Thyroid gland (tissue), 4 donors: ENCODE measurements at regions not wholly inside any gene's neighbourhood (a gene's known extent, or its start where the extent isn't known, plus 50 kb on each side); places are given as distances from the start of the nearest gene placed in this dataset.
"Not testable (repeated sequence)": the region's sequence is repeated elsewhere in the genome, so short reads cannot be mapped to it uniquely, and the experiment has no call there.

Experiments
- DNase-seq, 2 donors: peaks; one replicate each; pipeline ENCODE4 v3.0.0-alpha.2; 2019
- H3K27ac ChIP-seq, 3 donors: fragments of 200-600 bp; sonication (generic); 1 replicate in 2 of 3; 2 replicates in 1 of 3; pipeline ENCODE4 v1.5.1; 2016 to 2019; ENCODE audit warnings: mild to moderate bottlenecking in 1 of 3, moderate library complexity in 1 of 3
- H3K27me3 ChIP-seq: fragments of 200-600 bp; sonication (generic); one replicate; pipeline ENCODE4 v1.5.1; 2019
- H3K36me3 ChIP-seq, 2 donors: fragments of 200-600 bp; sonication (generic); one replicate each; pipeline ENCODE4 v1.5.1; 2016 to 2019
- H3K4me1 ChIP-seq, 2 donors: fragments of 200-600 bp; sonication (generic); one replicate each; pipeline ENCODE4 v1.5.1; 2017 to 2019
- H3K4me3 ChIP-seq, 3 donors: fragments of 200-600 bp; sonication (generic); replicated peaks in 1 of 3; 1 replicate in 2 of 3; 2 replicates in 1 of 3; pipeline ENCODE4 v1.5.1; 2016; ENCODE audit warnings: mild to moderate bottlenecking in 1 of 3
- H3K9me3 ChIP-seq: fragments of 200-600 bp; sonication (generic); one replicate; pipeline ENCODE4 v1.5.1; 2017
- WGBS, 2 donors: methylation state at CpG; one replicate each; pipeline ENCODE4 v1.1.5; 2017; 5-methylcytosine and 5-hydroxymethylcytosine counted together
- intact Hi-C: fragments of 100-400 bp; cut with DNase I; formaldehyde crosslinking; loops from one replicate; pipeline ENCODE4 v1.15.1; 2023

DNA sequence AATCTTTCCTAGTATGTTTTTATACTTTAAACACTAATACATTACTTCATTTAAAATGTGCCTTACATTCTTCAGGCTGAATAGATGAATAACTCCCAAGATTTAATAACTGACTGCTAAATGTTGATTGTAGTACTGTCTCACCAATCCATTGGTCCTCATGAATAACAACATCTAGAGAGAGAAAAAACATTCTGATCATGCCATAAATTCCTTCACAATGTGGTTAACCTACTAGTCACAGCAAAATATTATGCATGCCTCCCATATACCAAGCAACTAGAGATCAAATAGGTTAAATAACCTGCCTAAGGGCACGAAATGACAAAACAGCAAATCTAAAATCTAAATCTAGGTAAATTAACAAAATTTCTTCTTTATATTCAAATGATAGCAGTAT is 66.2 kb downstream of the SYT15 start:
- H3K4me1 ChIP-seq, H3K36me3 ChIP-seq, H3K27me3 ChIP-seq, H3K4me3 ChIP-seq, intact Hi-C loops, H3K9me3 ChIP-seq, DNase-seq, H3K27ac ChIP-seq: not testable (repeated sequence)
- WGBS, 2 donors, result 60 to 76% methylated on average over 1 of the region's 1 CpG

DNA sequence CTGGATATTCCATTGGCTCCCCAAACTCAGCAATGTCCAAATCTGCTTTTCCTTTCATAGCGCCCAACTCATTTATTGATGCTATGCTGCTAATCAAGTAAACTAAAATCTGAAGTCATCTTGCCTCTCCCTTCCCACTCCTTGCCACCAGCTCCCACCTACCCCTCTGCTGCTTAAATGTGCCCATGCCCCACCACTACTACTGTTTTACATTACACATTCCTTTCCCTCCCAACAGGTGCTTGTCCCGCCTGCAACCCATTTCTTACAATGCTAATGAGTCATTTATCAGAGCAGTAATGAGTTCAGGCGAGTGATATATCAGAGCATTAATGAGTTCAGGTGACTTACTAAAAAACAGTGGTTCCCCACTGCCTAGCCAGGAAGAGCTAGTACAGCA is 67.2 kb downstream of the SYT15 start:
- H3K4me1 ChIP-seq, H3K9me3 ChIP-seq, DNase-seq, H3K36me3 ChIP-seq, H3K27me3 ChIP-seq, H3K27ac ChIP-seq, H3K4me3 ChIP-seq, intact Hi-C loops: not testable (repeated sequence)
- WGBS, 2 donors, result 58 to 95% methylated on average over 2 of the region's 3 CpGs

DNA sequence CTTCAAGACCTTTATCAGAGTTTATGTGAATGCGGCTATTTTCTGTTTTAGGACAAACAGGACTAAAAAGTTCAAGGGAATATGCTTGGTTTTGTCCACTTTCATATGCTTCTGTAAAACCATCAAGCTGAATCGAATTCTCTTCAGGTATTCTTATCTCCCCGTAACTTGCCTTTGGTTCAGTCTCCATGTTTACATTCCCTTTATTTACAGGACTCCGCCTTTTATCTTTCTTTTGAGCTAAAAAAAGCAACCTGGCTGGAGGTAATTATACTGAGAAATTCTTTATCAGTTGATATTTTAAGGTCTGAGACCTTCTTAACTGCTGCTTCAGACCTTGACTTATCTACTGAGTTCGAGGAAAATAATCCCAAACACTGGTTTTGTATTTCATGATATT is 72.0 kb downstream of the SYT15 start:
- WGBS, 2 donors, result 75 to 100% methylated on average over 2 of the region's 5 CpGs
- H3K4me1 ChIP-seq, H3K36me3 ChIP-seq, H3K27me3 ChIP-seq, H3K4me3 ChIP-seq, intact Hi-C loops, DNase-seq, H3K9me3 ChIP-seq, H3K27ac ChIP-seq: not testable (repeated sequence)

DNA sequence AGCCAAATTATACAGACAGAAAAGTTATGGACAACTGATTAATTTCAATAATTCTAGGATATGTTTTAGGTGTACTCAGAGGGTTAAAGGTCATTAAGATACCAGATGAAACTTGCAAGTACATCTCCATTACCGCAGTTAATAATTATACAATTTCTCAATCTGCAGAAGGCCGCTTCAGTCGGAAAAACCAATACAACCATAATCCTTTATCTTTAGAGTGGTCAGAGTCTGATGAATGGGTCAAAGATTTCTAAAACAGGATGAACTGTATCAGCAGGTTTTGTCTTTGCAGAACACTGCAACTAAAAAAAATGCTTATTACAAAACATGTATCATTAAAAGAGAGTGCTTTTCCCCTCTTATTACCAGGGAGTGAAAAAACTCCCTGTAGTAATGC is 78.5 kb downstream of the SYT15 start:
- H3K36me3 ChIP-seq, H3K27ac ChIP-seq, H3K27me3 ChIP-seq, H3K4me1 ChIP-seq, H3K9me3 ChIP-seq, intact Hi-C loops, H3K4me3 ChIP-seq, DNase-seq: not testable (repeated sequence)
- no CpG with 5 or more reads among the region's 3 CpGs for WGBS, 2 donors

DNA sequence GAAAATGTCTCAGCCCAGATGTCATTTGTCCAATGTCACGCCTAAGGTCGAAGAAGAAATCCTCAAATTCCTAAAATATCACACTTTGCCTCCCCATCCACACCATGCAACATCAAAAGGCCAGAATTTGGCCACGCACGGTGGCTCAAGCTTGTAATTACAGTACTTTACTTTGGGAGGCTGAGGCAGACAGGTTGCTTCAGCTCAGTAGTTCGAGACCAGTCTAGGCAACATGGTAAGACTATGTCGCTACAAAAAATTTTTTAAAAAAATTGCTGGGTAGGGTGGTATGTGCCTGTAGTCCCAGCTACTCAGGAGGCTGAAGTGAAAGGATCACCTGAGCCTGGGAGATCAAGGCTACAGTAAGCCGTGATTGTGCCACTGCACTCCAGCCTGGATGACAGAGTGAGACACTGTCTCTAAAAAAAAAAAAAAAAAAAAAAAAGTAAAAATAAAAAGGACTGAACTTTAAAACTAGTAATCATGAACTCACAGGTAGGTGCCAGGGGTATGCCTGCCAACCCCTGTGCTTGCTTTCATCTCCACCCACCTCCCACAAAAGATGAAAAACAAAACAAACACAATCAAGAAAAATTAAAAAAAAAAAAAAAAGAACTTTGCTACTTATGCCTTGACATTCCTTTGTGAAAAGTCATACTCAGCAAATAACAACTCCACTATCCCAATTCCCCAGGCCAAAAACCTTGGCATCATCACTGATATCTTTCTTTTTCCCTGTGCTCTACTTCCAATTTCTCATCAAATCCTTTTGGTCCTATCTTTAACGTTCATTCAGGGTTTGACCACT is 81.3 kb downstream of the SYT15 start:
- H3K9me3 ChIP-seq, H3K36me3 ChIP-seq: not testable (repeated sequence)

DNA sequence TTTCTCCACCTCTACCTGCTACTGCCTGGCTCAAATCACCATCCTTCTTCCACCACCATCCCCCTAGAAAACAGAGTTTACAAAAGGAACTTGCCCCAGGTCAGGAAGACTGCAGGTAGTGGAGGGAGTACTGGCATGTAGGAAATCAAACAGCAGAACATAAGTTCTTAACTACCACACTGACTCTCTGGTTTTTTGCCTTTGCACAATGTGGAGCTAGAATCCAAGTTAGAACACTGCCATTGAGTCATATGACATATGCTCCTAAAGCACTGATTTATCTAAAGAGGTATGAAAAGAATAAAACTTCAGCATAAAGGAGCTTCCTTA is 81.9 kb downstream of the SYT15 start:
- H3K4me1 ChIP-seq, H3K27ac ChIP-seq, H3K9me3 ChIP-seq, DNase-seq, H3K4me3 ChIP-seq, H3K36me3 ChIP-seq, intact Hi-C loops, H3K27me3 ChIP-seq: not testable (repeated sequence)

More for the DNA sequence above, 81.3 kb downstream of the SYT15 start:
- H3K4me1 ChIP-seq, H3K27ac ChIP-seq, intact Hi-C loops, H3K27me3 ChIP-seq, H3K4me3 ChIP-seq, DNase-seq: not testable (repeated sequence)
- WGBS, 2 donors, result 61 to 87% methylated on average over 1 to 3 of the region's 8 CpGs

DNA sequence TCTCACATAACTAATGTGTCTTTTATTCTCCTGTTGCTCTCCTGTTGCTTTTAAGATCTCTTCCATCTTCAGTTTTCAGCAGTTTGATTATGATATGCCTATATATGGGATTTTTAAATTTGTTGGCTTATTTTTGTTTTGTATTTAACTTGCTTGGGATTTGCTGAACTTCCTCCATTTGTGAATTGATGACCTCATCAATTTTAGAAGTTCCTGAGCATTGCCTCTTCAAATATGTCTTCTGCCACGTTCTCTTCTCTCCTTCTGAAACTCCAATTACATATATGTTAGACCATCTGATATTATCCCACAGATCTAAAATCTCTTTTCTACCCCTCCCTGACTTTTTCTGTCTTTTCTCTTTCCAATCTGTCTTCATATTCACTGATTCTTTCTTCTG is 86.6 kb downstream of the SYT15 start:
- H3K27me3 ChIP-seq, H3K36me3 ChIP-seq, H3K9me3 ChIP-seq, DNase-seq, H3K27ac ChIP-seq, H3K4me1 ChIP-seq, H3K4me3 ChIP-seq, intact Hi-C loops: not testable (repeated sequence)
- 83 to 92% methylated on average over 1 of the region's 1 CpG for WGBS, 2 donors

DNA sequence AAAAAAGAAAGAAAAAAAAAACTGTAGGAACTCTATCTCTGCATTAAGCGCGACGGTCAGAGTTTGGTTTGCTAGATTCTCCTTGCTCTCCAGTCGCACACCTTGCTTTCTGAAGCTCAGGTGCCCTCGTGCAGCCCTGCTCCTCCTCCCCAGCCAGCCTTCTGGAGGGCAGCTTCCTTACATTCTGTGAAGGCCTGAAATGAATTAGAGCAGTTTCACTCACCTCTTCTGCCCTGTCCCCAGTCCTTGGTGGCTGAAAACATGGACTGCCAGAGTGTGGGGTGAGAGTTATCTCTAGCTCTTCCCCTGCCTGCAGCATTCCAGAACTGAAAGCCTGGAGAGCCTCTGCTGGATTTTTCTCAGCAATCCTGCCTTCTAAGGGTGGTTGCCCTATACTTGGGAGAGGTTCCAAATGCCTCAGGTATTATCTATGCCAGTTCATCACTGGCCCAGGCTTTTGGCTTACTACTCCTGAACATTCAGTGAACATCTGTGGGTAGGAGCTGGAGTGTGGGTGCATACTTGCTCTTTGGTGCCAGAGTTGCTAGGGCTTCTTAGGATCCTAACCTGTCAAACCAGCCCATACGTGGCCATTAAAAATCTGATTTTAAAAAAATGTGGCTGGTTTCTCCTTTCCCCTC is 89.5 kb downstream of the SYT15 start:
- intact Hi-C loops, H3K9me3 ChIP-seq, H3K27me3 ChIP-seq, H3K4me3 ChIP-seq, DNase-seq, H3K27ac ChIP-seq, H3K4me1 ChIP-seq, H3K36me3 ChIP-seq: not testable (repeated sequence)
- WGBS, 2 donors, result 75% methylated on average over 6 of the region's 6 CpGs

DNA sequence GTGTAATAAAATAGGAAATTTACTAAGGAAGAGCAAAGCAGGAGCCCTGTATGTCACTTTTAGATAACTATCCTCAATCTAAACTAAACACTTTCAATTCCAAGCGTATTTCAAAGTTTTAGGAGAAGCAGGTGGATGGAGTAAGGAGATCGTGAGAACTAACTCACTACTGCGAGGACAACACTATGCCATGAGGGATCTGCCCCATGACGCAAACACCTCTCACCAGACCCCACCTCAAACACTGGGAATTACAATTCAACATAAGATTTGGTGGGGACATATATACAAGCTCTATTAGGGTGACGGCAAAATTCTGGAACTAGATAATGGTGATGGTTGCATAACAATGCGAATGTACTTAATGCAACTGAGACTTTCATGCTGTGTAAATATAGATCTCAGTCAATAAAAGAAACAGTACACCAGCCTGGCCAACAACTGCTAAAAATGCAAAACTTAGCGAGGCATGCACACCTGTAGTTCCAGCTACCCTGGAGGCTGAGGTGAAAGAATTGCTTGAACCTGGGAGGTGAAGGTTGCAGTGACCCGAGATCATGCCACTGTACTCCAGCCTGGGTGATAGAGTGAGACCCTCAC is 99.0 kb downstream of the SYT15 start:
- H3K27me3 ChIP-seq, DNase-seq, H3K36me3 ChIP-seq, H3K27ac ChIP-seq, H3K4me1 ChIP-seq, H3K4me3 ChIP-seq, intact Hi-C loops, H3K9me3 ChIP-seq: not testable (repeated sequence)
- WGBS, 2 donors, result 90% methylated on average over 2 of the region's 8 CpGs; no CpG with 5 or more reads in 1 of the 2 donors

DNA sequence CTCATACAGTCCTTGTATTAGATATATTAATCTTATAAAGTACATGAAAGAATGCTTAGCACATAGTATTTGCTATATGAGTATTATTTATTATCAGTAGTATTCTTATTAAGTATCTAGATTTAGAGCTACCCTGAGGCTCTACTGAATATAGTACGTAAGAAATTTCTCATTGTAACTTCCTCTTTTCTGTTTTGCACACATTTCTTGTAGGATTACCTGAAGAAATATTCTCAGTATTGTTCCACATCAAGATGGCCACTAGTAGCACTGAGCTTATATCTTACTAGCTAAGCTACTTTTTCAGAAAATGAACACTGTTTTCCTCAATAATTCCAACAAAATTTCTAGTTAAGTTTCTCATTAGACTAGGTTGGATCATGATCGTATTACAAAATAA is 112.5 kb downstream of the SYT15 start:
- DNase-seq, H3K36me3 ChIP-seq, H3K27ac ChIP-seq, H3K4me1 ChIP-seq, H3K9me3 ChIP-seq, H3K27me3 ChIP-seq, intact Hi-C loops, H3K4me3 ChIP-seq: not testable (repeated sequence)
- WGBS, 2 donors, result no CpG with 5 or more reads among the region's 2 CpGs
